ENCODE measurements at regions not wholly inside any gene's neighbourhood (a gene's known extent, or its start where the extent isn't known, plus 50 kb on each side); places are given as distances from the start of the nearest gene placed in this dataset.

GRCh38 chr10:108072466-108072865 lies 908.0 kb upstream of the SORCS1 start:
- Histone ChIP-seq H3F3A (replicated peaks; ENCODE audit: low read depth) (no peaks in the 10 kb centered on the region), H3K9me2 (ENCODE audit: insufficient read depth) (peaks cover 6% of the 10 kb centered on the region; the same call in 1 of the 2 replicates), H3K79me2 (replicated peaks; ENCODE audit: insufficient read depth) (no peaks in the 10 kb centered on the region), H3K4me2 (no peak overlapping the region), H3K36me3 (ENCODE audit: insufficient read depth) (no peaks in the 10 kb centered on the region), H3K4me1 (ENCODE audit: insufficient read depth) (no peaks in the 10 kb centered on the region), H3K27me3 (ENCODE audit: insufficient read depth) (no peaks in the 10 kb centered on the region), H3K4me3 (no peak overlapping the region), H2AFZ (no peak overlapping the region), H3K27ac (ENCODE audit: low read depth) (no peak overlapping the region), H4K20me1 (replicated peaks; ENCODE audit: insufficient read depth) (no peaks in the 10 kb centered on the region)
- no peak for TF ChIP-seq POLR2AphosphoS5 (IDR thresholded peaks at IDR 0.05; ENCODE audit: low read depth)
- TF ChIP-seq NANOG (IDR thresholded peaks at IDR 0.05; ENCODE audit: borderline replicate concordance), result no peak
- TF ChIP-seq, protein P1, sequence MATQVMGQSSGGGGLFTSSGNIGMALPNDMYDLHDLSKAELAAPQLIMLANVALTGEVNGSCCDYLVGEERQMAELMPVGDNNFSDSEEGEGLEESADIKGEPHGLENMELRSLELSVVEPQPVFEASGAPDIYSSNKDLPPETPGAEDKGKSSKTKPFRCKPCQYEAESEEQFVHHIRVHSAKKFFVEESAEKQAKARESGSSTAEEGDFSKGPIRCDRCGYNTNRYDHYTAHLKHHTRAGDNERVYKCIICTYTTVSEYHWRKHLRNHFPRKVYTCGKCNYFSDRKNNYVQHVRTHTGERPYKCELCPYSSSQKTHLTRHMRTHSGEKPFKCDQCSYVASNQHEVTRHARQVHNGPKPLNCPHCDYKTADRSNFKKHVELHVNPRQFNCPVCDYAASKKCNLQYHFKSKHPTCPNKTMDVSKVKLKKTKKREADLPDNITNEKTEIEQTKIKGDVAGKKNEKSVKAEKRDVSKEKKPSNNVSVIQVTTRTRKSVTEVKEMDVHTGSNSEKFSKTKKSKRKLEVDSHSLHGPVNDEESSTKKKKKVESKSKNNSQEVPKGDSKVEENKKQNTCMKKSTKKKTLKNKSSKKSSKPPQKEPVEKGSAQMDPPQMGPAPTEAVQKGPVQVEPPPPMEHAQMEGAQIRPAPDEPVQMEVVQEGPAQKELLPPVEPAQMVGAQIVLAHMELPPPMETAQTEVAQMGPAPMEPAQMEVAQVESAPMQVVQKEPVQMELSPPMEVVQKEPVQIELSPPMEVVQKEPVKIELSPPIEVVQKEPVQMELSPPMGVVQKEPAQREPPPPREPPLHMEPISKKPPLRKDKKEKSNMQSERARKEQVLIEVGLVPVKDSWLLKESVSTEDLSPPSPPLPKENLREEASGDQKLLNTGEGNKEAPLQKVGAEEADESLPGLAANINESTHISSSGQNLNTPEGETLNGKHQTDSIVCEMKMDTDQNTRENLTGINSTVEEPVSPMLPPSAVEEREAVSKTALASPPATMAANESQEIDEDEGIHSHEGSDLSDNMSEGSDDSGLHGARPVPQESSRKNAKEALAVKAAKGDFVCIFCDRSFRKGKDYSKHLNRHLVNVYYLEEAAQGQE (IDR thresholded peaks at IDR 0.05; ENCODE audit: unreplicated experiment), result no peak
- no peak for TF ChIP-seq CREB1 (CRISPR knock-in tag; IDR thresholded peaks at IDR 0.05; ENCODE audit: low read depth)
- no peaks in the 10 kb centered on the region for H3K9me3 Mint-ChIP-seq
- H3K4me1 Mint-ChIP-seq, result no peaks in the 10 kb centered on the region
- DNase-seq (ENCODE audit: low spot score) (no peak), ATAC-seq (no peak)
- H3K4me3 Mint-ChIP-seq, result no peak overlapping the region
- H3K36me3 Mint-ChIP-seq (ENCODE audit: low read depth), result no peaks in the 10 kb centered on the region
- no peak overlapping the region for H3K27ac Mint-ChIP-seq
- H3K27me3 Mint-ChIP-seq (ENCODE audit: insufficient read depth, low read depth, poor library complexity), result no peaks in the 10 kb centered on the region

DNA sequence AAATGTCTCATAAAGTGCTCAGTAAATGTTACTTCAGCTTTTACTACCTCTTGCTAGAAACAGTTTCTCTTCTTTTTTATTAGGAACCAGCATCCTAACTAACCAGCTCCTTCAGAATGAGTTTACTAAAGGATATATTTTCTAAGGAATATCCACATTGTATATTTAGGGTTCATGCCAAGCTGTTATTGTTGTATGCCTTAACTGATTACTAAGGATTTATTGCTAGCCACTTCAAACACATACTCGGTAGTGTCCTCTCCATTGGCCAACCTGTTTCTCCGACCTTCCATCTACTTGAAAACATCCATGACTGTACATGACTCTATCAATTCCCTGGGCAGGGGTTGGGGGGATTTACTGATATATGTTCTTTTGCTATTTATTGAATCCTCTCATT lies 906.3 kb upstream of the SORCS1 start:
- H3K36me3 Mint-ChIP-seq (ENCODE audit: low read depth), result no peaks in the 10 kb centered on the region
- H3K27me3 ChIP-seq (ENCODE audit: insufficient read depth), result no peaks in the 10 kb centered on the region
- H3K4me3 ChIP-seq, result no peak overlapping the region
- H3K4me2 ChIP-seq, result no peak overlapping the region
- H3F3A ChIP-seq (replicated peaks; ENCODE audit: low read depth), result no peaks in the 10 kb centered on the region
- H3K9me3 Mint-ChIP-seq, result no peaks in the 10 kb centered on the region; the same call in 2 of the 3 replicates
- no peak overlapping the region for H2AFZ ChIP-seq
- no peaks in the 10 kb centered on the region for H3K4me1 ChIP-seq (ENCODE audit: insufficient read depth)
- H4K20me1 ChIP-seq (replicated peaks; ENCODE audit: insufficient read depth), result no peaks in the 10 kb centered on the region
- no peak for DNase-seq (ENCODE audit: low spot score)
- no peak overlapping the region for H3K27ac ChIP-seq (ENCODE audit: low read depth)
- no peak overlapping the region for H3K27ac Mint-ChIP-seq
- H3K9me2 ChIP-seq (ENCODE audit: insufficient read depth), result peaks cover 6% of the 10 kb centered on the region; the same call in 1 of the 2 replicates
- H3K4me3 Mint-ChIP-seq, result no peak overlapping the region
- H3K79me2 ChIP-seq (replicated peaks; ENCODE audit: insufficient read depth), result no peaks in the 10 kb centered on the region
- no peak for ATAC-seq
- no peaks in the 10 kb centered on the region for H3K27me3 Mint-ChIP-seq (ENCODE audit: insufficient read depth, low read depth, poor library complexity)
- H3K36me3 ChIP-seq (ENCODE audit: insufficient read depth), result no peaks in the 10 kb centered on the region
- H3K4me1 Mint-ChIP-seq, result no peaks in the 10 kb centered on the region
- TF ChIP-seq EZH2 (IDR thresholded peaks at IDR 0.05; ENCODE audit: low read depth, unreplicated experiment) (no peak), ZNF331 (CRISPR knock-in tag; IDR thresholded peaks at IDR 0.05; ENCODE audit: low read depth) (no peak), JUNB (IDR thresholded peaks at IDR 0.05; ENCODE audit: unreplicated experiment) (no peak), CTCF (conservative IDR thresholded peaks at IDR 0.05; ENCODE audit: low read depth in 2 of 2) (no peak), EZH2phosphoT487 (IDR thresholded peaks at IDR 0.05; ENCODE audit: unreplicated experiment) (no peak), CREB1 (CRISPR knock-in tag; IDR thresholded peaks at IDR 0.05; ENCODE audit: low read depth) (no peak), POLR2AphosphoS5 (IDR thresholded peaks at IDR 0.05; ENCODE audit: low read depth) (no peak), NANOG (IDR thresholded peaks at IDR 0.05; ENCODE audit: borderline replicate concordance) (no peak), ZNF114 (CRISPR knock-in tag; IDR thresholded peaks at IDR 0.05) (no peak)
- TF ChIP-seq, protein P2, sequence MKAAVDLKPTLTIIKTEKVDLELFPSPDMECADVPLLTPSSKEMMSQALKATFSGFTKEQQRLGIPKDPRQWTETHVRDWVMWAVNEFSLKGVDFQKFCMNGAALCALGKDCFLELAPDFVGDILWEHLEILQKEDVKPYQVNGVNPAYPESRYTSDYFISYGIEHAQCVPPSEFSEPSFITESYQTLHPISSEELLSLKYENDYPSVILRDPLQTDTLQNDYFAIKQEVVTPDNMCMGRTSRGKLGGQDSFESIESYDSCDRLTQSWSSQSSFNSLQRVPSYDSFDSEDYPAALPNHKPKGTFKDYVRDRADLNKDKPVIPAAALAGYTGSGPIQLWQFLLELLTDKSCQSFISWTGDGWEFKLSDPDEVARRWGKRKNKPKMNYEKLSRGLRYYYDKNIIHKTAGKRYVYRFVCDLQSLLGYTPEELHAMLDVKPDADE (IDR thresholded peaks at IDR 0.05), result no peak

Data from GM23338 (cell line).